ELF-1 (cell line): ENCODE measurements at regions not wholly inside any gene's neighbourhood (a gene's known extent, or its start where the extent isn't known, plus 50 kb on each side); places are given as distances from the start of the nearest gene placed in this dataset.
"Not testable (repeated sequence)": the region's sequence is repeated elsewhere in the genome, so short reads cannot be mapped to it uniquely, and the experiment has no call there.

ENCODE experiments used
- DNase-seq: peaks from one replicate; pipeline ENCODE4 v3.0.0-alpha.2; 2016; ENCODE audit warnings: low read depth, low spot score

GRCh38 chr20:53857723-53858236, 212.6 kb downstream of the BCAS1 start:
- DNase-seq = peak; percentile 76

GRCh38 chr20:53856300-53857295, 213.8 kb downstream of the BCAS1 start:
- no peak for DNase-seq

GRCh38 chr20:53855733-53856132, 214.7 kb downstream of the BCAS1 start:
- DNase-seq = no peak

GRCh38 chr20:53854609-53854926, 215.8 kb downstream of the BCAS1 start:
- not testable (repeated sequence) for DNase-seq

- no peak for DNase-seq
Measured at GRCh38 chr20:53853111-53853713, 217.2 kb downstream of the BCAS1 start.

GRCh38 chr20:53852691-53853090, 217.7 kb downstream of the BCAS1 start:
- DNase-seq = no peak

- DNase-seq = no peak
Measured at GRCh38 chr20:53852014-53852413, 218.4 kb downstream of the BCAS1 start.

- no peak for DNase-seq
Measured at GRCh38 chr20:53850319-53850718, 220.1 kb downstream of the BCAS1 start.

- no peak for DNase-seq
Measured at GRCh38 chr20:53849471-53850059, 220.8 kb downstream of the BCAS1 start.

GRCh38 chr20:53848304-53848703, 222.1 kb downstream of the BCAS1 start:
- no peak for DNase-seq

GRCh38 chr20:53847837-53848170, 222.6 kb downstream of the BCAS1 start:
- DNase-seq = no peak

- DNase-seq = no peak
Measured at GRCh38 chr20:53847139-53847836, 223.1 kb downstream of the BCAS1 start.

GRCh38 chr20:53846640-53847039, 223.8 kb downstream of the BCAS1 start:
- DNase-seq = no peak

GRCh38 chr20:53845980-53846379, 224.4 kb downstream of the BCAS1 start:
- DNase-seq = no peak

- no peak for DNase-seq
Measured at GRCh38 chr20:53844259-53844658, 226.1 kb downstream of the BCAS1 start.

- no peak for DNase-seq
Measured at GRCh38 chr20:53843645-53844044, 226.7 kb downstream of the BCAS1 start.

- DNase-seq = no peak
Measured at GRCh38 chr20:53842301-53843099, 227.9 kb downstream of the BCAS1 start.

- DNase-seq = no peak
Measured at GRCh38 chr20:53841741-53842140, 228.7 kb downstream of the BCAS1 start.

GRCh38 chr20:53840532-53840931, 229.9 kb downstream of the BCAS1 start:
- no peak for DNase-seq

- DNase-seq = no peak
Measured at GRCh38 chr20:53839423-53840176, 230.8 kb downstream of the BCAS1 start.
